Uterus (tissue), 3 donors: ENCODE measurements at regions not wholly inside any gene's neighbourhood (a gene's known extent, or its start where the extent isn't known, plus 50 kb on each side); places are given as distances from the start of the nearest gene placed in this dataset.

Experiments used
- DNase-seq, 2 donors: peaks; one replicate each; pipeline ENCODE4 v3.0.0-alpha.2; 2019 to 2020
- H3K27ac ChIP-seq, 2 donors: fragments of 200-600 bp; sonication (generic); 1 replicate in 1 of 2; 2 replicates in 1 of 2; pipeline ENCODE4 v1.5.1; 2016 to 2018
- H3K27me3 ChIP-seq, 2 donors: fragments of 200-600 bp; sonication (generic); one replicate each; pipeline ENCODE4 v1.5.1; 2018 to 2019; ENCODE audit warnings: control low read depth in 1 of 2
- H3K36me3 ChIP-seq, 2 donors: fragments of 200-600 bp; sonication (generic); one replicate each; pipeline ENCODE4 v1.5.1; 2019; ENCODE audit warnings: control low read depth in 1 of 2
- H3K4me1 ChIP-seq, 2 donors: fragments of 200-600 bp; sonication (generic); one replicate each; pipeline ENCODE4 v1.5.1; 2018 to 2019; ENCODE audit warnings: control low read depth in 1 of 2
- H3K4me3 ChIP-seq, 2 donors: fragments of 200-600 bp; sonication (generic); 1 replicate in 1 of 2; 2 replicates in 1 of 2; pipeline ENCODE4 v1.5.1; 2018 to 2019; ENCODE audit warnings: mild to moderate bottlenecking in 1 of 2
- H3K9me3 ChIP-seq, 2 donors: fragments of 200-600 bp; sonication (generic); one replicate each; pipeline ENCODE4 v1.5.1; 2019; ENCODE audit warnings: control low read depth in 1 of 2
- POLR2A ChIP-seq, 2 donors: fragments of 450-650 bp; IDR thresholded peaks; one replicate each; pipeline ENCODE4 v1.6.1; 2016; ENCODE audit warnings: antibody characterized with exemption in 2 of 2, mild to moderate bottlenecking in 1 of 2, moderate library complexity in 1 of 2
- intact Hi-C: fragments of 100-400 bp; cut with DNase I; formaldehyde crosslinking; loops from one replicate; pipeline ENCODE4 v1.15.1; 2023; ENCODE audit warnings: low total_unique reads
- TF ChIP-seq, protein P1 (sequence below), 4 experiments: fragments of 200-600 bp in 2 of 4; fragments of 450-650 bp in 2 of 4; sonication (generic) in 2 of 4; IDR thresholded peaks; one replicate each; pipeline ENCODE4 v1.5.1; 2016 to 2019; ENCODE audit warnings: antibody characterized with exemption in 4 of 4, mild to moderate bottlenecking in 2 of 4, moderate library complexity in 1 of 4
- donor health status: DM: yes; HTN: yes; CAD: no.

DNA sequence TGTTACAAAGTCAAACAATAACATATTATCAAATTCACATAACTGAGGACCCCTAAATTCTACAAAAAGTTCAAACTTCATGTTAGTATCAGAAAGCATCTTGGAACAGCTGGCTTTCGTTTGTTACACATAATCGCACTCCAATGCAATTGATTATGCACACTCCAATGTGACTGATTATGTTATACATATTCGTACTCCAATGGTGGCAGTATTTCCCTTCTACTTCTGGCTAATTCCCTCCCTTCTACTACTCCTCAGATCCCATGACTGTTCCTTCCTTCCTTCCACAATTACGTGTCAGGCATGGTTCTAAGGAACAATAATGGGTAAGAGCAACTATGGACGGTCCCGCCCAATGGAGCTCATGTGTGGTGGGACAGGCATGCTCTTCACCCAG lies 137.1 kb upstream of the CCDC150 start:
- Histone ChIP-seq H3K9me3 (peaks cover 0 to 4% of the 10 kb centered on the region in 2 donors), H3K4me1 (no peaks in the 10 kb centered on the region), H3K36me3 (no peaks in the 10 kb centered on the region), H3K4me3 (no peak overlapping the region), H3K27ac (no peak overlapping the region), H3K27me3 (no peaks in the 10 kb centered on the region)
- TF ChIP-seq POLR2A (IDR thresholded peaks at IDR 0.05), result no peak
- DNase-seq, result no peak
- intact Hi-C loops, result no loop called here

DNA sequence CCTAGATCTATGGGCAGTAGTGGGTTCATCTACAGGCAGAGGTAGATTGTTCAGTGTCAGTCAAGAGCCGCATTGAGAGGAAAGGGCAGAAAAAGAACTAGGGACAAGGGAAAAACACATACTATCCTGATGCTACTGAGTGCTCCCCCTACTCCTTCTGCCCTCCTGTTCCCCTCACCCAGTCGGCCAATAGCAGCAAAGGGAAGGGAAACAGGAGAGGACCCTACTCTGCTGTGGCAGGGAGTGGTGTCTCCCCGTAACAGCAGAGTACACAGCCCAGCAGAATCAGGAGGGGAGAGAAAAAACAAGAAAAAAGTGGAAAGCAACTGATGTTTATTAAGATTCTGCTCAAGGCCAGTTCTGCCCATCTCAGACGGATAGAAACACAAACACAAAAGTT lies 136.1 kb upstream of the CCDC150 start:
- Histone ChIP-seq H3K4me3 (no peak overlapping the region), H3K36me3 (no peaks in the 10 kb centered on the region), H3K9me3 (peaks cover 0 to 4% of the 10 kb centered on the region in 2 donors), H3K27me3 (no peaks in the 10 kb centered on the region), H3K27ac (no peak overlapping the region), H3K4me1 (no peaks in the 10 kb centered on the region)
- TF ChIP-seq POLR2A (IDR thresholded peaks at IDR 0.05), result no peak
- TF ChIP-seq, protein P1, sequence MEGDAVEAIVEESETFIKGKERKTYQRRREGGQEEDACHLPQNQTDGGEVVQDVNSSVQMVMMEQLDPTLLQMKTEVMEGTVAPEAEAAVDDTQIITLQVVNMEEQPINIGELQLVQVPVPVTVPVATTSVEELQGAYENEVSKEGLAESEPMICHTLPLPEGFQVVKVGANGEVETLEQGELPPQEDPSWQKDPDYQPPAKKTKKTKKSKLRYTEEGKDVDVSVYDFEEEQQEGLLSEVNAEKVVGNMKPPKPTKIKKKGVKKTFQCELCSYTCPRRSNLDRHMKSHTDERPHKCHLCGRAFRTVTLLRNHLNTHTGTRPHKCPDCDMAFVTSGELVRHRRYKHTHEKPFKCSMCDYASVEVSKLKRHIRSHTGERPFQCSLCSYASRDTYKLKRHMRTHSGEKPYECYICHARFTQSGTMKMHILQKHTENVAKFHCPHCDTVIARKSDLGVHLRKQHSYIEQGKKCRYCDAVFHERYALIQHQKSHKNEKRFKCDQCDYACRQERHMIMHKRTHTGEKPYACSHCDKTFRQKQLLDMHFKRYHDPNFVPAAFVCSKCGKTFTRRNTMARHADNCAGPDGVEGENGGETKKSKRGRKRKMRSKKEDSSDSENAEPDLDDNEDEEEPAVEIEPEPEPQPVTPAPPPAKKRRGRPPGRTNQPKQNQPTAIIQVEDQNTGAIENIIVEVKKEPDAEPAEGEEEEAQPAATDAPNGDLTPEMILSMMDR (IDR thresholded peaks at IDR 0.05), result no peak
- intact Hi-C loops, result no loop called here
- no peak for DNase-seq

DNA sequence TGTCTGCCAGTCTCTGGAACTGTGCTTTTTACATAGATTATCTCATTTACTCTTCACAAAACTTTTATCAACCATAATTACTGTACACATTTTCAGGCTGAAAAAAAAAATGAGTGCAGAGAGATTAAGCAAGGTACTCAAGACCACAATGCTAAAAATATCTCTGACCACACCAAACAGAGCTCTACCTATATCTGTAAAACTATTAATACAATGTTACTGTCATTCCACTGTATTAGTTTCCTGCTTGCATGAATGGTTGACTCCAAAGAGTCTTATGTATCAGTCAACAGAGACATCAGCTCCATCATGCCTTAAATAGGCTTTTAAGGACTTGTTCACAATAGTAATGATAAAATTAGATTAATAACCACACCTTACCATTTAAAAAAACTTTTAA lies 134.7 kb upstream of the CCDC150 start:
- no peak for DNase-seq
- Histone ChIP-seq H3K27ac (no peak overlapping the region), H3K27me3 (no peaks in the 10 kb centered on the region), H3K9me3 (no peaks in the 10 kb centered on the region), H3K4me3 (no peak overlapping the region), H3K4me1 (no peaks in the 10 kb centered on the region), H3K36me3 (no peaks in the 10 kb centered on the region)
- intact Hi-C loops, result no loop called here
- TF ChIP-seq, protein P1 (IDR thresholded peaks at IDR 0.05), result no peak
- no peak for TF ChIP-seq POLR2A (IDR thresholded peaks at IDR 0.05)

DNA sequence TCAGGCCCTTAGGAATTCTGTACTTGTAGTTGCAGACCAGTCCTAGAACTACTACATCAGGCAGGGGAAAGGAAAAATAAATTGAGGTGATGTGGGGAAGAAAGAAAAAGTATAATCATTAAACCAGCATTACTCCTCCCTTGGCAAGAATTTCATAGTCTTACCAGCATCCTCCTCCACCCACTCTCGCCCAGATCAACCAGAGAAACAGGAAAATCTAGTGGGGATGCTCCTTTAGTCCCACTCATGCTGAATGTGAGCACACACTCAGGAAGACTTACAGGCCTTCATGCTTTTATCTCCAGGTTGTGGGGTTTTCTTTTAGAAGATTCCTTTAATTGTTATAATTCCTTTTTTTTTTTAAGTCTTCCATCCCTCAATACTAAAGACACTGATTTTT lies 129.3 kb upstream of the CCDC150 start:
- no peaks in the 10 kb centered on the region for H3K27me3 ChIP-seq
- intact Hi-C loops, result no loop called here

DNA sequence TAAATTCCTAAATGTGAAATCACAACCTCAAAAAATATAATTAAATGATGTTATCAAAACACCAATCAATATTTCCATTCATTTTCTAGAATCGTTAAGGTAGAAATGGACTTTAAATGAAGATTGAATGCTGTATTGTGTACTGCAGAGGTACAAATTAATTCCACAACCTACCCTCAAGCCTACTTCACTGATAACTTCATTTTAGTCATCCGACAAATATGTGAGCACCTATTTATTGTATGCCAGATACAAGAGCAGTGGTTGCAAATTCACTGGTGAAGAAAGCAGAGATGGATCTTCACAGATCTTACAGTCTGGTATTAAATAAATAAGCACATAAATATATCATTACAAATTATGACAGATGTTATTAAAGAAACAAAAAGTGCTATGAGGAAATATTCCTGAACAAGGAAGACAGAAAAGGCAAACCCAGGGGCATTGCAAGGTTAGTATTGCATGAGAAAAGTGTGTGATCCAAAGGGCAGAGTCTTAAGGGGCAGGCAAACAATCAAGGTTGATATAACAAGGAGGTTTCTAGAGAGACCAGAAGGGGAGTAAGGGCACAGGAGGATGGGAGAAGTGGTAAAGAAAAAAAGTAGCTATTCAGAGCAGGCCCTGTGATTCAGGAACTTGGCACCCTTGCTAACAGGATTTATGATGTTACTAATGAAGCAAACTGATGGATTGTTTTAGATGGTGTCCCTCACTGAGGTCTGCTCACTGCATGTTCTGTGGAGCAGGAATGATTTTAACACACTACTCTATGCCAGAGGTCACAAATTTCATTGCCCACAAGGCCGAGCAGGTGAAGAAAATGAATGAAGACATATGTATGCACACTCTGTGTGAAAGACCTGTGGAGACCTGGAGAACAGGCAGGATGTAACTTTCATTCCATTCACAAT lies 128.0 kb upstream of the CCDC150 start:
- no peaks in the 10 kb centered on the region for H3K27me3 ChIP-seq
- H3K4me1 ChIP-seq, result no peaks in the 10 kb centered on the region
- no peak overlapping the region for H3K27ac ChIP-seq
- no peaks in the 10 kb centered on the region for H3K9me3 ChIP-seq
- no peak for DNase-seq
- TF ChIP-seq, protein P1 (IDR thresholded peaks at IDR 0.05), result no peak
- TF ChIP-seq POLR2A (IDR thresholded peaks at IDR 0.05), result no peak
- intact Hi-C loops, result no loop called here
- H3K36me3 ChIP-seq, result no peaks in the 10 kb centered on the region
- no peak overlapping the region for H3K4me3 ChIP-seq

More for the DNA sequence above, 129.3 kb upstream of the CCDC150 start:
- Histone ChIP-seq H3K4me1 (no peaks in the 10 kb centered on the region), H3K9me3 (no peaks in the 10 kb centered on the region), H3K36me3 (no peaks in the 10 kb centered on the region), H3K4me3 (no peak overlapping the region), H3K27ac (no peak overlapping the region)
- DNase-seq, result no peak
- TF ChIP-seq POLR2A (IDR thresholded peaks at IDR 0.05), result no peak
- TF ChIP-seq, protein P1 (IDR thresholded peaks at IDR 0.05), result no peak
